ENCODE measurements at regions not wholly inside any gene's neighbourhood (a gene's known extent, or its start where the extent isn't known, plus 50 kb on each side); places are given as distances from the start of the nearest gene placed in this dataset.

DNA sequence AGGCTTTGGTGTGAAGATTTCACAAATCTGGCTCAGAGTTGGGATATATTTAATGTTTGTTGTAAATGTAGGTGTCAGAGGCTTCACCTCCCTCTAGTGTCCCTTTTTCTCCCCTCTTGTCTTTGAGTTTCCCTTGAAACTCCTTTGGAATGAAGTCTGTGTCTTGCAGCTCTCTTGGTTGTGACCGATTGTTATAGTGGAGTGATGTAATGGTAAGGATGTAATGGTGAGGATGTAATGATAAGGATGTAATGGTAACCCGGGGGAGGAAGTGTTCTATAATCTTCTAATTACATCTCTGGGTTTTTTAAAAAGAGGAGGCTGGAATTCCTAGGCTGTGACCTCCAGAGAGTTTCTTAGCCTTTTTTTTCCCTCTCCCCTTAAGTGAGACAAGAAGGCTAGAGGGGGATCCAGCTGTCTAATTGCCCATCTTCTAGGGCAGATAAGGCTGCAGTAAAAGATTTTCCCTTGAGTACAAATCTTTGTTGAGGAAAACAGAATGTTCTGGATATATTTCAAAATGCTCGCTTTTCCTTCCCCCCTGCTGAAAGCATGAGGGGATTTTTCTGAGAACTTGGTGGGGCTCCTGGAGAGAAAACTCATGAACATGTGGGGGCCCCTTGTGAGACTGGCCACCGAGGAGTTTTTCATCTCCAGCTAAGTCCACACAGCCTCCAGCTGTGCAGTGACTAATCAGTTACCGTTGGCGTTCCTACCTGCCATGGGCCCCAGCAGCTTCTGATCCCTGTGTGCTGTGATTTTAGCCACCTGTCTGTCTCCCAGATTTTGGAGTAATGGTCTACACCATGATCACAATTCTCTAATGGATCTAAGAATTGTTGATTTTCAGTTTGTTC lies 156.7 kb upstream of the PMEPA1 start (continued):
- TF ChIP-seq, protein P1, sequence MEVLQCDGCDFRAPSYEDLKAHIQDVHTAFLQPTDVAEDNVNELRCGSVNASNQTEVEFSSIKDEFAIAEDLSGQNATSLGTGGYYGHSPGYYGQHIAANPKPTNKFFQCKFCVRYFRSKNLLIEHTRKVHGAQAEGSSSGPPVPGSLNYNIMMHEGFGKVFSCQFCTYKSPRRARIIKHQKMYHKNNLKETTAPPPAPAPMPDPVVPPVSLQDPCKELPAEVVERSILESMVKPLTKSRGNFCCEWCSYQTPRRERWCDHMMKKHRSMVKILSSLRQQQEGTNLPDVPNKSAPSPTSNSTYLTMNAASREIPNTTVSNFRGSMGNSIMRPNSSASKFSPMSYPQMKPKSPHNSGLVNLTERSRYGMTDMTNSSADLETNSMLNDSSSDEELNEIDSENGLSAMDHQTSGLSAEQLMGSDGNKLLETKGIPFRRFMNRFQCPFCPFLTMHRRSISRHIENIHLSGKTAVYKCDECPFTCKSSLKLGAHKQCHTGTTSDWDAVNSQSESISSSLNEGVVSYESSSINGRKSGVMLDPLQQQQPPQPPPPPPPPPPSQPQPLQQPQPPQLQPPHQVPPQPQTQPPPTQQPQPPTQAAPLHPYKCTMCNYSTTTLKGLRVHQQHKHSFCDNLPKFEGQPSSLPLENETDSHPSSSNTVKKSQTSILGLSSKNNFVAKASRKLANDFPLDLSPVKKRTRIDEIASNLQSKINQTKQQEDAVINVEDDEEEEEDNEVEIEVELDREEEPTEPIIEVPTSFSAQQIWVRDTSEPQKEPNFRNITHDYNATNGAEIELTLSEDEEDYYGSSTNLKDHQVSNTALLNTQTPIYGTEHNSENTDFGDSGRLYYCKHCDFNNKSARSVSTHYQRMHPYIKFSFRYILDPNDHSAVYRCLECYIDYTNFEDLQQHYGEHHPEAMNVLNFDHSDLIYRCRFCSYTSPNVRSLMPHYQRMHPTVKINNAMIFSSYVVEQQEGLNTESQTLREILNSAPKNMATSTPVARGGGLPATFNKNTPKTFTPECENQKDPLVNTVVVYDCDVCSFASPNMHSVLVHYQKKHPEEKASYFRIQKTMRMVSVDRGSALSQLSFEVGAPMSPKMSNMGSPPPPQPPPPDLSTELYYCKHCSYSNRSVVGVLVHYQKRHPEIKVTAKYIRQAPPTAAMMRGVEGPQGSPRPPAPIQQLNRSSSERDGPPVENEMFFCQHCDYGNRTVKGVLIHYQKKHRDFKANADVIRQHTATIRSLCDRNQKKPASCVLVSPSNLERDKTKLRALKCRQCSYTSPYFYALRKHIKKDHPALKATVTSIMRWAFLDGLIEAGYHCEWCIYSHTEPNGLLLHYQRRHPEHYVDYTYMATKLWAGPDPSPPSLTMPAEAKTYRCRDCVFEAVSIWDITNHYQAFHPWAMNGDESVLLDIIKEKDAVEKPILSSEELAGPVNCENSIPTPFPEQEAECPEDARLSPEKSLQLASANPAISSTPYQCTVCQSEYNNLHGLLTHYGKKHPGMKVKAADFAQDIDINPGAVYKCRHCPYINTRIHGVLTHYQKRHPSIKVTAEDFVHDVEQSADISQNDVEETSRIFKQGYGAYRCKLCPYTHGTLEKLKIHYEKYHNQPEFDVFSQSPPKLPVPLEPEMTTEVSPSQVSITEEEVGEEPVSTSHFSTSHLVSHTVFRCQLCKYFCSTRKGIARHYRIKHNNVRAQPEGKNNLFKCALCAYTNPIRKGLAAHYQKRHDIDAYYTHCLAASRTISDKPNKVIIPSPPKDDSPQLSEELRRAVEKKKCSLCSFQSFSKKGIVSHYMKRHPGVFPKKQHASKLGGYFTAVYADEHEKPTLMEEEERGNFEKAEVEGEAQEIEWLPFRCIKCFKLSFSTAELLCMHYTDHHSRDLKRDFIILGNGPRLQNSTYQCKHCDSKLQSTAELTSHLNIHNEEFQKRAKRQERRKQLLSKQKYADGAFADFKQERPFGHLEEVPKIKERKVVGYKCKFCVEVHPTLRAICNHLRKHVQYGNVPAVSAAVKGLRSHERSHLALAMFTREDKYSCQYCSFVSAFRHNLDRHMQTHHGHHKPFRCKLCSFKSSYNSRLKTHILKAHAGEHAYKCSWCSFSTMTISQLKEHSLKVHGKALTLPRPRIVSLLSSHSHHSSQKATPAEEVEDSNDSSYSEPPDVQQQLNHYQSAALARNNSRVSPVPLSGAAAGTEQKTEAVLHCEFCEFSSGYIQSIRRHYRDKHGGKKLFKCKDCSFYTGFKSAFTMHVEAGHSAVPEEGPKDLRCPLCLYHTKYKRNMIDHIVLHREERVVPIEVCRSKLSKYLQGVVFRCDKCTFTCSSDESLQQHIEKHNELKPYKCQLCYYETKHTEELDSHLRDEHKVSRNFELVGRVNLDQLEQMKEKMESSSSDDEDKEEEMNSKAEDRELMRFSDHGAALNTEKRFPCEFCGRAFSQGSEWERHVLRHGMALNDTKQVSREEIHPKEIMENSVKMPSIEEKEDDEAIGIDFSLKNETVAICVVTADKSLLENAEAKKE (CRISPR knock-in tag; IDR thresholded peaks at IDR 0.05), result no peak

GRCh38 chr20:57865266-57865665 lies 155.5 kb upstream of the PMEPA1 start:
- Mint-ChIP-seq H3K36me3 (ENCODE audit: low read depth) (no peaks in the 10 kb centered on the region), H3K9me3 (peaks cover 4% of the 10 kb centered on the region; the same call in 2 of the 3 replicates), H3K27me3 (ENCODE audit: insufficient read depth, low read depth, poor library complexity) (peaks cover 8% of the 10 kb centered on the region), H3K4me3 (no peak overlapping the region), H3K4me1 (peaks cover 18% of the 10 kb centered on the region), H3K27ac (no peak overlapping the region)
- Histone ChIP-seq H3K9me2 (ENCODE audit: insufficient read depth) (no peaks in the 10 kb centered on the region), H3K4me3 (no peak overlapping the region), H3K27me3 (ENCODE audit: insufficient read depth) (no peaks in the 10 kb centered on the region), H2AFZ (no peak overlapping the region), H4K20me1 (replicated peaks; ENCODE audit: insufficient read depth) (no peaks in the 10 kb centered on the region), H3F3A (replicated peaks; ENCODE audit: low read depth) (no peaks in the 10 kb centered on the region), H3K36me3 (ENCODE audit: insufficient read depth) (no peaks in the 10 kb centered on the region), H3K79me2 (replicated peaks; ENCODE audit: insufficient read depth) (no peaks in the 10 kb centered on the region), H3K27ac (ENCODE audit: low read depth) (no peak overlapping the region), H3K4me2 (no peak overlapping the region), H3K4me1 (ENCODE audit: insufficient read depth) (peaks cover 9% of the 10 kb centered on the region; the same call in 1 of the 2 replicates)
- no peak for ATAC-seq
- DNase-seq (ENCODE audit: low spot score), result no peak
- TF ChIP-seq NANOG (IDR thresholded peaks at IDR 0.05; ENCODE audit: borderline replicate concordance), result no peak
- no peak for TF ChIP-seq JUNB (IDR thresholded peaks at IDR 0.05; ENCODE audit: unreplicated experiment)
- TF ChIP-seq, protein P1 (CRISPR knock-in tag; IDR thresholded peaks at IDR 0.05), result no peak
- TF ChIP-seq CTCF (conservative IDR thresholded peaks at IDR 0.05; ENCODE audit: low read depth in 2 of 2), result no peak
- no peak for TF ChIP-seq CREB1 (CRISPR knock-in tag; IDR thresholded peaks at IDR 0.05; ENCODE audit: low read depth)
- TF ChIP-seq ZNF114 (CRISPR knock-in tag; IDR thresholded peaks at IDR 0.05), result no peak
